SW480 (cell line): ENCODE measurements at regions not wholly inside any gene's neighbourhood (a gene's known extent, or its start where the extent isn't known, plus 50 kb on each side); places are given as distances from the start of the nearest gene placed in this dataset.
"Not testable (repeated sequence)": the region's sequence is repeated elsewhere in the genome, so short reads cannot be mapped to it uniquely, and the experiment has no call there.

Experiments
- DNase-seq: peaks from one replicate; pipeline ENCODE4 v3.0.0-alpha.2; 2016; ENCODE audit warnings: low spot score

GRCh38 chr7:101679653-101680173 is 50.6 kb upstream of the MYL10 start:
- DNase-seq, result not testable (repeated sequence)

DNA sequence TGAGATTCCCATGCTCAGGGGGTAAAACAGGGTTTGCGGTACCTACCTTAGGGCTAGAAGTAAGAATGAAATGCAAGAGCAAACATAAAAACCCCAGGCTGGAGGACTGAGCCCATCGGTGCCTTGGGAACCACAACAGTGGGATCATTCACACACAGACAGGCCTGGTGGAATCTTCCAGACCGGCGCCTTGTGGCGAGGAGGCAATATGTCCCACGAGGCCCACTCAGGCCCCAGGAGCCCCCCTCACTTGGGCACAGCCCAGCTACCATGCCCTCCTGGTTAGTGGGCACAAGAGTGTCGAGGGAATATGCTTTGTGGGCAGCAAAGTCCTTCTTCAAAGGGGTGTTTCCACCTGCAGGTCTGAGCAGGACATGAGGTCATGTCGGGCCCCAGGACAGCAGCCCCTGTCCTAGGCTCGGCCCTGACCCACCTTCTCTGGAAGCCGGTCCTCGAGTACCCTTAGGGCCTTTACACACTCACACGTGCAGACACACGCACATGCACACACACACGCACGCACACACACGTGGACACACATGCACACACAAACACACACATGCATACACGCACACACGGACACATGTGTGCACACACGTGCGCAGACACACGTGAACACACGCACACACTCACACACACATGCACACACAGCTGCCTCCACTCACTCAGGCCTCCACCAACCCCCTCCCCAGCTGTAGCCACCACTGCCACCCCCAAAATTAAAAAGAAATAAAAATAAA is 51.5 kb upstream of the MYL10 start:
- no peak for DNase-seq

GRCh38 chr7:101681170-101682007 is 52.3 kb upstream of the MYL10 start:
- DNase-seq, result peak; percentile 70

- DNase-seq, result no peak
Observed at GRCh38 chr7:101684983-101685330, 55.9 kb upstream of the MYL10 start.

DNA sequence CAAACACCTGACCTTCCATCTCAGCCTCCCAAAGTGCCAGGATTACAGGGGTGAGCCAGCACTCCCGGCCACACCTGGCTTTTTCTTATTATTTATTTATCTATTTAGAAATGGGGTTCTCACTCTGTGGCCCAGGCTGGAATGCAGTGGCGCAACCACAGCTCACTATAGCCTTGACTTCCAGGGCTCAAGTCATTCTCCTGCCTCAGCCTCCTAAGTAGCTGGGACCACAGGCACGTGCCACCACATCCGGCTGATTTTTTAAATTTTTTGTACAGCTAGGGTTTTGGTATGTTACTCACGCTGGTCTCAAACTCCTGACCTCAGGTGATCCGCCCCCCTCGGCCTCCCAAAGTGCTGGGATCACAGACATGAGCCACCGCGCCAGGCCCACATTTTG is 56.9 kb upstream of the MYL10 start:
- no peak for DNase-seq

GRCh38 chr7:101687081-101687480 is 58.0 kb upstream of the MYL10 start:
- DNase-seq, result no peak

- no peak for DNase-seq
Observed at GRCh38 chr7:101687791-101688182, 58.7 kb upstream of the MYL10 start.

DNA sequence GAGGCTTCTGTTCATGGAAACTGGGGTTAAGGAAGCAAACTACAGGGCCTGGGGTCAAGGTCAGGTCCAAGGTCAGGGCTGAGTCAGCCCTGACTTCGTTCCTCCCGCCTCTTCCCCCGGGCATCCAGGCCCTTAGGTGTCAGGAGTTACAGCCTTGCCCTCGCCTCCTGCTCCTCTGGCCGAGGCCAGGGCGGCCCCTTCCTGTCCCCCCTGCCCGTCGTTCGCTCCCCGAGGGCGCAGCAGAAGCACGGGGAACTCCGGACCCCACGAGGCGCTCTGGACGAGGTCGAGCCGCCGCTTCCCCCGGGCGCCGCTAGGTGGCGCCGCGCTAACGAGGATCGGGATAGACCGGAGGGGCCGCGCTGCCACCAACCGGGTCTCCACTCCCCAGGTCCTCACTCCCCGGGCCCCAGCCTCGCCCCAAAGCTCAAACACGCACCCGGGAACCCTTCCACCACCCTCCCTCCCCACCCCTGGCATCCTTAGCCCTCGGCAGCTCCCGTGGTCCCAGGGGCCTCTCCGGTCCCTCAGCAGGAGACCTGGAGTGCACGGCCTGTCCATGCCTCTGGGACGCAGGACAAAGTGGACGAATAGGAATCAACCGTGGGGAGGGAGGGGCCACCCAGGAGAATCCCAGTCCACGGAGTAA is 59.2 kb upstream of the MYL10 start:
- DNase-seq, result peak; percentile 62

GRCh38 chr7:101688995-101689907 is 60.2 kb upstream of the MYL10 start:
- no peak for DNase-seq

GRCh38 chr7:101690061-101690460 is 61.0 kb upstream of the MYL10 start:
- DNase-seq, result no peak

DNA sequence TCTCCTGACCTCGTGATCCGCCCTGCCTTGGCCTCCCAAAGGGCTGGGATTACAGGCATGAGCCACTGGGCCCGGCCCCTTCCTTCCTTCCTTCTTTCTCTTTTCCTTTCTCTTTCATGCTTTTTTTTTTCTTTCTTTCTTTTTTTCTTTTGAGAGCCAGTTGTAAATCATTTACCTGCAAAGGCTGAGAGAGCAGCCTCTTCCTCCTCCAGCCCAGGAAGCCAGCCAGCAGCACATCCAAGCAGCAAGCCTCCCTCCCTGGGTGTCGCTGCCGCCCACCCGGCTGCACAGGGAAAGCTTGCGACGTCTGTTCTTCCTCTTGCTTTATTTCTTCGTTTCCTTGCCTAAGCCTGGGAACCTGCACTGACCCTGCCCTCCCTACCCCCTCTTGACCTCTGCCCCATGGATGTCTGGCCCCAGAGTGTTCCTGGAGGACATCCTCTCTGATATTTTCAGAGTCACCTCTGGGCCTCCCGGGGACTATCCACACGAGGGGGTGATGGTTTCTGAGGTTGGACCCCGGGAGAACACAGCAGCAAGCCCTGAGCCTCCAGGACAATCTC is 62.8 kb upstream of the MYL10 start:
- DNase-seq, result no peak

- DNase-seq, result peak; percentile 74
Observed at GRCh38 chr7:101693498-101694091, 64.5 kb upstream of the MYL10 start.

DNA sequence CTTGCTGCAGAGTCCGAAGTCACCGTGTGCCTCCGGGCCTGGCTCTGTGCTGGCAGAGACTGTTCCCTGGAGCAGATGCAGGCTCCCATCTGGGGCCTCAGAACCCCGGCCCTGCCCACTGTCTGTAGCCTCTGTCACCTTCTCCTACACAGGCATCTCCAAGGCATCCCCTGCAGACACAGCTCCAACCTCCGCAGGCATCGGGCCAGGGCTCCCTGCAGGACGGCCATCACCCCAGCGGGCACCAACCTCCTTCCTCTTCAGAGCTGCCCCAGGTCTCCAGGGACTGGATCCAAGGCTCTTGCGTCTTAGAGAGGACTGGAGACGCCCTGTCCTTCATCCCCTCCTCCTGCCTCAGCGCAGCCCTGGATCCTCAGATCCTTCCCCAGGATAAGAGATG is 69.9 kb upstream of the MYL10 start:
- DNase-seq, result no peak

- no peak for DNase-seq
Observed at GRCh38 chr7:101699399-101699798, 70.3 kb upstream of the MYL10 start.

GRCh38 chr7:101699881-101700823 is 71.1 kb upstream of the MYL10 start:
- no peak for DNase-seq

DNA sequence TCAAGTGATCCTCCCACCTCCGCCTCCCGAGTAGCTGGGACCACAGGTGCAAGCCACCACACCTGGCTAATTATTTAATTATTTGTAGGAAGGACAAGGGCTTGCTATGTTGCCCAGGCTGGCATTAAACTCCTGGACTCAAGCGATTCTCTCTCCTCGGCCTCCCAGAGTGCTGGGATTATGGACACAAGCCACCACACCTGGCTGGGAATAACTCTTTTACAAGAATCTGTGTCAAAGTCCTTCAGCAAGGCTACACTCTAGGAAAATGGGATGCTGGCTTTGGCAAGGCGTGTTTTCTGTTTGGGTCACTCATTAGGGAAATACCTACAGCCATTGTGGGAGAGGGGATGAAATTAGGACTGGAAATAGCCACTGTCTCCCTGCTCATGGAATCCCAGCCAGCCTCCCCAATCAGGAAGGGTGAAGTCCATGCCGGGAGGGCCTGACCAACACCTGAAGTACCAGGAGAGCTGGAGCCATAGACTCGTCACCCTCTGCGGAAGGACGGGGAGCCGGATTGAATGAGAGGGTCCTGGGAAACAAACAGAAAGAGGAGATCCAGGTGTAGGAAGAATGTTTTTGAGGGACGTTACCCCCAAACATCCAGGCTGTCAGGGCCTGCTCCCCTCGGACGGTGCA is 72.2 kb upstream of the MYL10 start:
- DNase-seq, result no peak

- peak; percentile 54 for DNase-seq
Observed at GRCh38 chr7:101702362-101702850, 73.3 kb upstream of the MYL10 start.

- DNase-seq, result no peak
Observed at GRCh38 chr7:101705331-101705730, 76.2 kb upstream of the MYL10 start.

DNA sequence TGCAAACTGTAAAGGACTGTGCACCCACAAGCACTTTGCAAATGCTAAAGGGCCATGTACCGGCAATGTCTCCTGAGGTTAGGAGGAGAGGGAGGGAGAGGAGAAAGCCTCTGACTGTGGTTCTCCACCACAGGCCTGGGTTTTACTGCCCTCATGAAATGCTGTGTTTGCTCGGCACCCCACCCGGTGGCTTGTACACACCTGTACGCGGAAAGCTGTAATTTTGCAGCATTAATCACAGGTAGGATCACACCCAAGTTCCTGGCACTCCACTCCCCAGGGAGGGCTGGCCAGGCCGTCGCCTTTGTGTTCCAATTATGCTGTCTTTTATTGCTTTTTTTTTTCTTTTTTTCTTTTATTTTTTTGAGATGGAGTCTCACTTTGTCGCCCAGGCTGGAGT is 78.5 kb upstream of the MYL10 start:
- DNase-seq, result no peak
